ENCODE measurements at regions not wholly inside any gene's neighbourhood (a gene's known extent, or its start where the extent isn't known, plus 50 kb on each side); places are given as distances from the start of the nearest gene placed in this dataset.

DNA sequence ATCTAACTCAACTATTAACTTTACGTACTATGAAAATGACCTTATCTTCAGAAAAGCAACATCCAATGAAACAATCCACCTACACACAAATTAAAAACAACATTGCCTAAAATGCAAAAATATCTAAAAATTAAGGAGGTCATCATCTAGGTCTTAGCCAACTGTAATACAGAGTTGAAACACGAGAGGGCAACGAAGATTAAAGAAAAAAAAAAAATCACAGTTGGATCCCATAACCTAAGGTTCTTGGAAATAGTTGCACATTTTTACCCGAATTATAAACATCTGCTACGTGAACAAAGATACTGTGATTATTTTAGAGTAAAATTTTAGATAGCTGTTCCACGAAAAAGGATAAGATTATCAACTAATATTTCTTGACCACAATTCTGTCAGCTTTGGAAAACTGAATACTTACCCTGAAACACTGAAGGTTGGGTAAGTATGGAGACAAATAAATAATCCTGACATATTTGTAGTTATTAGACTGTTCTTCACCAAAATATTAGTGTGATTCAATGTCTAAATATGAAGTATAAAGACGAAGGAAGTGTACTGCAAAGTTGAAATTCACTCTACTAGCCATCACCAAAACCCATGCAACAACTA, 88.0 kb upstream of the AK4 start:
- no peak overlapping the region for H3K4me3 ChIP-seq (ENCODE audit: low read depth, low read length)
- DNase-seq (ENCODE audit: low read depth) = no peak
- TF ChIP-seq, protein P1, sequence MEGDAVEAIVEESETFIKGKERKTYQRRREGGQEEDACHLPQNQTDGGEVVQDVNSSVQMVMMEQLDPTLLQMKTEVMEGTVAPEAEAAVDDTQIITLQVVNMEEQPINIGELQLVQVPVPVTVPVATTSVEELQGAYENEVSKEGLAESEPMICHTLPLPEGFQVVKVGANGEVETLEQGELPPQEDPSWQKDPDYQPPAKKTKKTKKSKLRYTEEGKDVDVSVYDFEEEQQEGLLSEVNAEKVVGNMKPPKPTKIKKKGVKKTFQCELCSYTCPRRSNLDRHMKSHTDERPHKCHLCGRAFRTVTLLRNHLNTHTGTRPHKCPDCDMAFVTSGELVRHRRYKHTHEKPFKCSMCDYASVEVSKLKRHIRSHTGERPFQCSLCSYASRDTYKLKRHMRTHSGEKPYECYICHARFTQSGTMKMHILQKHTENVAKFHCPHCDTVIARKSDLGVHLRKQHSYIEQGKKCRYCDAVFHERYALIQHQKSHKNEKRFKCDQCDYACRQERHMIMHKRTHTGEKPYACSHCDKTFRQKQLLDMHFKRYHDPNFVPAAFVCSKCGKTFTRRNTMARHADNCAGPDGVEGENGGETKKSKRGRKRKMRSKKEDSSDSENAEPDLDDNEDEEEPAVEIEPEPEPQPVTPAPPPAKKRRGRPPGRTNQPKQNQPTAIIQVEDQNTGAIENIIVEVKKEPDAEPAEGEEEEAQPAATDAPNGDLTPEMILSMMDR (IDR thresholded peaks at IDR 0.05; ENCODE audit: control insufficient read depth, extremely low read depth, insufficient read depth) = peak; percentile 58

- no peak for DNase-seq (ENCODE audit: low read depth)
- no peak overlapping the region for H3K4me3 ChIP-seq (ENCODE audit: low read depth, low read length)
- TF ChIP-seq, protein P1 (IDR thresholded peaks at IDR 0.05; ENCODE audit: control insufficient read depth, extremely low read depth, insufficient read depth) = no peak
These were observed 85.7 kb upstream of the AK4 start for GRCh38 chr1:65062339-65062738.

DNA sequence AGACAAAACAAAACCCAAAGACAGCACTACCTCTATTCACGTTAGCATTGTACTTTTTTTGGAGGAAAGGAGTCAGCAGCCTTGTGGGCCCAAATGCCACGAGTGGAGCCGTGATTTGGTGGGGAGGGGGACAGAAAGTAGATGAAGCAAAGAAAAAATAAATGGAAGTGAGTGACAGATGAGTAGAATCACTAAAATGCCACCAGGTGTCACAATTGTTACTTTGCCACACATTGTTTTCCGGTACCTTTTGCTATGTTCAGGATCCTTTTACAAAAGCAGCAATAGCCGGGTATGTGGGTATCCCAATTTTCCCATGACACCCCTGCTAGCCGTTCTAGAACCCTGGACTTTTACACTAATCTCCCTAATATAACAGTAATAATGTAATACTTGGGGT, 85.0 kb upstream of the AK4 start:
- H3K4me3 ChIP-seq (ENCODE audit: low read depth, low read length) = no peak overlapping the region
- TF ChIP-seq, protein P1 (IDR thresholded peaks at IDR 0.05; ENCODE audit: control insufficient read depth, extremely low read depth, insufficient read depth) = peak; percentile 55
- no peak for DNase-seq (ENCODE audit: low read depth)

- TF ChIP-seq, protein P1 (IDR thresholded peaks at IDR 0.05; ENCODE audit: control insufficient read depth, extremely low read depth, insufficient read depth) = no peak
- H3K4me3 ChIP-seq (ENCODE audit: low read depth, low read length) = no peak overlapping the region
- DNase-seq (ENCODE audit: low read depth) = no peak
These were observed 83.0 kb upstream of the AK4 start for GRCh38 chr1:65064981-65065380.

- peak overlapping the region; percentile 72 for H3K4me3 ChIP-seq (ENCODE audit: low read depth, low read length)
- DNase-seq (ENCODE audit: low read depth) = no peak
- TF ChIP-seq, protein P1 (IDR thresholded peaks at IDR 0.05; ENCODE audit: control insufficient read depth, extremely low read depth, insufficient read depth) = no peak
These were observed 82.2 kb upstream of the AK4 start for GRCh38 chr1:65065524-65066418.

DNA sequence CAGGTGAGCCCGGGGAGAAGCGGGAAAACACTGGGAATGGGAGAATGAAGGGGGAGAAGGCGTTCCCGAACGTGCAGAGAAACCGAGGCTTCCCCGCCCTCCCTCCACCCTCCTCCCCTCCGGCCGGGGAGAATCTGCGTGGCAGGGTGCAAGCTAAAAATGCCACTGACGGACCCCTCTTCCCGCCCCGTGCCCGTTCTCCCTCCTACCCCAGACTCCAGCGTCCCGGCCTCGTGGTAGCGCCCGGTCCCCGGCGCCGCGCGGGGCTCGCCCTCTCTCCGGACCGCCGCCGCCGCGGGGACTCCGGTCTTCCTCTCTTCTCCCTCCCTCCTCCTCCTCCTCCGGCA, 81.6 kb upstream of the AK4 start:
- TF ChIP-seq, protein P1 (IDR thresholded peaks at IDR 0.05; ENCODE audit: control insufficient read depth, extremely low read depth, insufficient read depth) = no peak
- no peak for DNase-seq (ENCODE audit: low read depth)
- H3K4me3 ChIP-seq (ENCODE audit: low read depth, low read length) = peak overlapping the region; percentile 72
